GM18511 (cell line): ENCODE measurements at regions not wholly inside any gene's neighbourhood (a gene's known extent, or its start where the extent isn't known, plus 50 kb on each side); places are given as distances from the start of the nearest gene placed in this dataset.
A peak's percentile ranks its signal among the peaks of the same experiment; 100 is the strongest.
"Not testable (repeated sequence)": the region's sequence is repeated elsewhere in the genome, so short reads cannot be mapped to it uniquely, and the experiment has no call there.

ENCODE experiments used
- ATAC-seq: cut with Tn5 transposase; IDR thresholded peaks from one replicate; pipeline ENCODE4 v1.9.1; 2021; ENCODE audit warnings: mild to moderate bottlenecking, moderate library complexity; ENCODE audit not compliant: unreplicated experiment

DNA sequence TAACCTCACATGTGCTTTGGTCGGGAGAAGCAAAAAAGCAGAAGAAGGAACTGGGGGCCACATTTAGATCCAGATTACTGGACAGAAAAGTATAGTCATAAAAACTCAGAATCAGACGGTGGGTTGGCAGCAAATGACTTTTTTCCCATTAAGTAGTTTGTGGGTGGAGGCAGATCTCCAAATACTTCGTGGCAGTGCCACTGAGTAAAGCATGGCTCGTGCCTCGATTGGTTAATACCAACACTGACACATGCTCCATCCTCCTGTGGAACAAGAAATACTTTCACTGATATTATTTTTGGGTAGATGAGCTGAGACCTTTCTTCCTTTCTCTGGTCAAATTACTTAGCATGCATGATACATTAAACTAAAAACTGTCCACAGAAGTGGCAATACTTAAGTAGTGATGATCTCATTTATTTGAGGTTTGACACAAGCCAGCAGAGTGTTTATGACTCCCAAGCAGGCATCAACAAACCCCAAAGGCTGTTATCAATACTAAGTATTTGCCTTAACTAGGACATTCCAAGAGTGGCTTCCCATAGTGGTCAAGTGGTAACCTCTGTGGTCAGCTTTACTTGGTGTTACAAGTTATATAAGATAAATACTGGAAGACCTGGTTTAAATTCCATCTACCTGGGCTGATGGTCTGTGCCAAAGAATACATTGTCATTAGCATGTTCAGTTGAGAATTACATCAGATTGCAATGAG lies 500.0 kb upstream of the RUNX1 start:
- ATAC-seq = no peak

DNA sequence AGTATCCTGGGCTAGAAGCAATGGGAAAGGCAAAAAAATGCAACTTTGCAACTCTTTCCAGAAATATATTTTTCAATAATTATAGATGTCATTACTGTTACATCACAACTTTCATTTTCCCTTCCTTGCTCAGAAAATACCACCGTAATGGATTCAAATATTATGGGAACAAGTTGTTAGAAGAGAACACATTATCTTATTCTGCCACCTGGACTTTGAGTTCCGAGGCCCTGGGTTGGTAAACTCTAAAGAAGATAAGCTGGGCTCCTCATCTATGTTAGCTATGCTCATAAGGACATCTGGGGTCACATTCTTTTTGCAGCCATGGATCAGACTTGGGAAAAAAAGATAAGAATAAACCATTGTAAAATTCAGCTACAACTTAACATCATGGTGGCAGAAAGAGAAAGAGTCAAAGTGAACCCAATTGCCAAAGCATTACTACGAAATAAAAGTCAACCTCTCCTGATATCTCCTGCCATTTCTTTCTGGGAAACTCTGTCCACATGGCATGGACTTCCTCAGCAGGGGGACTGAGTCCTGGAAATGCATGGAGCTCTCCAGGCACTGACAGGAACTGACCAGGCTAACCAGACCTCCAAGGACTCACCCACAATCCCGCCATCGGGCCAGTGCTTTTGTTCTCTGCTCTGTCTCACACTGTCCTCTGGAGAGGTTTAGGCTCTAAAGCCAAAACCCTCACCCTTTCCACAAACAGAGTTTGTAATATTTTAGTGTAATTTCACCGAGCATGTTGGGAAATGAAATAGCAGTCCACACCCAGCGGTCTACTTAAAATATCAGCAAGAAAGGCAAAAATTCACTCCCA lies 499.1 kb upstream of the RUNX1 start:
- no peak for ATAC-seq

DNA sequence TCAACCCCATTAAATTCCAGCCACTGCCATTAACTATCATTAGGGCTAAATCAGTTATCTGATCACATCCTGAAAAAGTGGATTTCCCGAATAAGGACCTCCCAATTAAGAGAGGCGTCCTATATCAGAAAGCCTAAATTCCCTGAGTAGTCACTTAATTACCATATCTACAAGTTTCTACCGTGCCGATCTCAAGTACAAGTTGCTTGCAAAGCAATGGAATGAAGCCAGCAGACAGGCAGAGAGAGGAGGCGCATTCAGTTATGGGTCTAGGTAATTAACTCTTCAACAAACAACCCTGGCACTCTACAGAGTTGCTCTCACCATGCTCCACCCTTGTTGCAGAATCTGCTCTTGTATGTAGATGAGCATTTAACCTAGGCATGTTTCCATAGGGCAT lies 494.6 kb upstream of the RUNX1 start:
- ATAC-seq = no peak

GRCh38 chr21:35540950-35541638 lies 492.0 kb upstream of the RUNX1 start:
- no peak for ATAC-seq

- ATAC-seq = no peak
Measured at GRCh38 chr21:35538386-35538785, 489.3 kb upstream of the RUNX1 start.

GRCh38 chr21:35537604-35538003 lies 488.5 kb upstream of the RUNX1 start:
- no peak for ATAC-seq

DNA sequence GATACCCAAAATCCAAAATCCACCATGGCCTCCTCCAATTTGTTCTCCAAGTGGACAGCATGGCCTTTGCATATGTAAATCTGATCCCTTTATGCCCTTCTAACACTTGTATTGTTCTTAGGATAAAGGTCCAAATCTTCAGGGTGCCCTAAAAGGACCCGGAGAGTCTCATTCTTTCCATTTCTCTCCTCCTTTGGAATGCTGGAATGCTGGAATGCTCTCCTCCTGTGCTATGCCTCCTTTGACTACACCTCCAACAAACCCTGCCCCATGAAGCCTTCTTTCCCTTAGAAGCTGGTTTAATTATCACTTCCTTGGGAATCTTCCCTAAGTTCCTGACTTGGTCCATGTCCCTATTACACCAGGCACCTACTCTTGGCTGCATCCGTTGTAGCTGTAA lies 484.8 kb upstream of the RUNX1 start:
- no peak for ATAC-seq

- no peak for ATAC-seq
Measured at GRCh38 chr21:35530766-35531165, 481.7 kb upstream of the RUNX1 start.

GRCh38 chr21:35529171-35529863 lies 480.2 kb upstream of the RUNX1 start:
- ATAC-seq = peak; percentile 63

DNA sequence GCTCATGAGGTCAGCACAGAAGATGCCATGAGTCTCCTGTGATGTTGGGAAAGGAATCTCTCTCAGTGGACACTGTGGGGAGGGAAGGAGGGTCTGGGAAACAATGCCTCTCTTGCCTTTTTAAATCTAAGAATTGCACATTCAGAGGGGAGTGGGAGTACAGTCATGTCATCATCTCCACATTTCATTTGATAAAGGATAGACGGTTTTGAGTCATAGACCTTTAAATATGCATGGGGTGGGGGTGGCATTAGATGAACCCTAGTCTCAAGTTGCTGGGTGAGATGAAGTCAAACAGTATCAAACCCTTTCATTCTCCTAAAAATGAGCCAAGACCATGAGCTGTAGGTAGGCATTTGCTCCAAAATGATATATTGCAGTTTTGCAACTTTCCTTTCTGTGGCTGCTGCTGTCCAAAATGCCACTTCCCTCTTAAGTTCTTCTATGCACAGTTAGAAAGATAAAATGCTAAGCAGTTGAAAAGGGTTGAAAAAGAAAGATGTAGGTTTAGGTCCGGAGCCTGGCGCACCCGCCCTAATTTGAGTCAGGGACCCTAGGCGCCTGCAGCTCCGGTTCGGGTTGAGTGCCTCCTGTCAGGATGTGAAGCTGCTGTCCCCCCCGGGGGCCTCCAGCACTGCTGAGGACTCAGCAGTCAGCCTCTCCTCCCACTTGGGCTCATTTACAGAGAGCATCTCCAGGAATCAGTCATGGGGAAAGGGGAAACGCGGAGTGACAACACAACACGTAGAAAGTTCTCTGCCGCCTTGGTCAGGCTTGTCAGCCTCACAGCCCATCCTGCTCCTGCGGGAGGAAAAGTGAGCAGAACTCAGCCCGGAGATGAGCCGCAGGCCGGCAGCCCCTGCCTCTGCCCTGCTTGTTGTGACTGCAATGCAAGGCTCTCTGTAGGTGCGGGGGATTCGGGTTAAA lies 479.3 kb upstream of the RUNX1 start:
- peak; percentile 47 for ATAC-seq

DNA sequence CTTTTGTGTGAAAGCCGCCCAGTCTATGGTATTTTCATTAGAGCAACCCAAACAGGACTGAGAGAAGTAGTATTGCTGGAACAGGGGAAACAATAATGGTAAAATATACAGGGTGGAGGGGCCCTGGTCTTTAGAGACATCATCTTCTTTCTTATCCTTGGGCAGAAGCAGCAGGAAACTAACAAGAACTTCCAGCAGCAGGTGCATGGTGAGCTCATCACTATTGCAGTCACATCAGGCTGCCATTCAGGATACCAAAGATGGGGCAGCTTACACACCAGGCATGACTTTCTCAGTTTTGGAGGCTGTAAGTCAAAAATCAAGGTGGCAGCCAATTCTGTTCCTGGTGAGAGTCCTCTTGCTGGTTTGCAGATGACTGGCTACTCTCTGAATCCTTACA lies 478.3 kb upstream of the RUNX1 start:
- no peak for ATAC-seq

DNA sequence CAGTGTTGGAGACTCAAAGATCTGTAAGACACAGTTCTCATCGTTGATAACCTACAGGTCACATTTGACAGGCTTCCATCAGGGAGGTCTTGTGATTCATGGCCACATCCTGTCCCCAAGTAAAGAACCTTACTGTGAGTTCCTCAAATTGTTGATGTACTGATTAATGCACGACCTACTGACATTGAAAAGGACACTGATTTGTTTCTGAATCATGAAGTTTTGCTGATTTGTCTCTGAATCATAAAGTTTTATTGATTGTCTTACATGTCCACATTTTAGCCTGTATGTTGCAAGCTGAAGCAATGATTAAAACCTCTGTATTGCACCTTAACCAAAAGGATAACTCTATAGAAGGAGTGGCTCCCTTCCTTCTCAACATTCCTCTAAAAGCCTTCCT lies 476.3 kb upstream of the RUNX1 start:
- no peak for ATAC-seq

GRCh38 chr21:35521852-35522505 lies 472.9 kb upstream of the RUNX1 start:
- ATAC-seq = no peak

- no peak for ATAC-seq
Measured at GRCh38 chr21:35521293-35521692, 472.2 kb upstream of the RUNX1 start.

DNA sequence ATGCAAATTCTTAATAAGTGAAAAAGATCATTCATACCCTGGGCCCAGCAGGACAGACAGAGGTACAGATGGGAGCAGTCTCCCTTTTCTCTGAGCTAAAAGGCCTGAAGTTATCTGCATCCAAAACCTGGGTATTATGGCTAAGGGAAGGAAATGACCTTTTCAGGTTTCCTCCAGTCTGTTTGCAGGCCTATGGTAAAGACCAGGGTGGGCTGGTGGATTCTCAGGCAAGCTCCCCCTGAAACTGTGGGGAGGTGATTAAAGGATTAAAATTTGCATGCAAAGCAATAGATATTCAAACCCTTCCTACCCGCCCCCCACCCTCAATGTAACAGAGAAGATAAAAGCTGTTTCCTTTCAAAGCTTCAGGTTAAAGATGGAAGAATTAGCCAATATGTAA lies 471.8 kb upstream of the RUNX1 start:
- ATAC-seq = no peak

DNA sequence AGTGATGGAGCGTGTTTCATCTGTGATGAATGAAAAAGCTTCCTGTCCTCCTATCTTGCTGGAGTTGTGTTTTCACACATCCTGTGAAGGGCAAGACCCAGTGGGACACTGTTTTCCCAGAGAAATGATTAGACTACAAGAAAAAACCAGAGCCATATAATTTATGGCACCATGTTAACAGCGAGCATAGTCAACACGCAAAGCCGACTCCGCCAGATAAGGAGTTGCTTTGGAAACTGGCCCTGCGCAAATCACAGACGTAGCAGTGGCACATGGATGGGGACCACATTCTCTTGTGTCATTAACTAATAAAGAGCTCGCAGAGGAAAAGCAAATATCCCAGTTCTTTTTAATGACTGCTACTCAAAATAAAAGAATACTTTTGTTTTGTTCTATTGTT lies 471.2 kb upstream of the RUNX1 start:
- ATAC-seq = no peak

GRCh38 chr21:35517865-35518264 lies 468.8 kb upstream of the RUNX1 start:
- no peak for ATAC-seq

DNA sequence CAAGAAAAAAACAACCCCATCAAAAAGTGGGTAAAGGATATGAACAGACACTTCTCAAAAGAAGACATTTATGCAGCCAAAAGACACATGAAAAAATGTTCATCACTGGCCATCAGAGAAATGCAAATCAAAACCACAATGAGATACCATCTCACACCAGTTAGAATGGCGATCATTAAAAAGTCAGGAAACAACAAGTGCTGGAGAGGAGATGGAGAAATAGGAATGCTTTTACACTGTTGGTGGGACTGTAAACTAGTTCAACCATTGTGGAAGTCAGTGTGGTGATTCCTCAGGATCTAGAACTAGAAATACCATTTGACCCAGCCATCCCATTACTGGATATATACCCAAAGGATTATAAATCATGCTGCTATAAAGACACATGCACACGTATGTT lies 467.2 kb upstream of the RUNX1 start:
- ATAC-seq = not testable (repeated sequence)

DNA sequence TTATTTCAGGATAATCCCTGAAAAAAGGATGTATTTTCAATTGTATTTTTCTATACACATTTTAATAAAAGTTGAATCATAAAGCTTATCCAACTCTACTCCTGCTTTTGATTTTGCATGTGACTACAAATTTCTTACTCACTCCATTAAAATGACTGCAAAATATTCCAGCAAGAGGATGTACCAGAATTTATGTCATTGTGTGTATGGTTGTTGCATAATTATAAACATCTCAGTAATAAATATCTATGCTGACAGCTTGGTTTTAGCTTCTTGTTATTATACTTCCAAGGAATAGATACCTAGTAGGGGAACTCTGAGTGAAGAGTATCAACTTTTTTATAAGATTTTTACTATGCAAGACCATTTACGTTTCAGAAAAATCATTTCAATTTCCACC lies 463.2 kb upstream of the RUNX1 start:
- ATAC-seq = no peak

DNA sequence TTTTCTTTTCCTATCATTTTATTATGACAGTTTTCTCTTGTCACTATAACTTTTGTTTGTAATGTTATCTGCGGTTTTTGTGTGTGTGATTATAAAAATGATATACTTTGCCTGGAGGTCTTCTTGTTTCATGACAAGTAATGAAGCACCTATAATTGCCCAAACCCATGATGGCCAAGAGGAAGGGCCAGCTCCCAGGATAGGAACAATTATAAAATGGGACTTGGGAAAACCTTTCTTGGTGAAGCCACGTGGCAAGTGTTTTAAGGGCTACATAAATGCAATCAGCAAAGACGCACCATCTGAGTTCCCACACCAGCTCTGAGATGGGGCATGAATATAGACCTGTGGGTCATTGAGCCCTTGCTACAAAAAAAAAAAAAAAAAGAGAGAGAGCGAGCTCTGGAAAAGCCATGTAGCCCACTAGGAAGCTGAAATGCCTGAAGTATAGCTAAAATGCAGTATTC lies 462.6 kb upstream of the RUNX1 start:
- ATAC-seq = no peak
